GM12873 (cell line): ENCODE measurements at regions not wholly inside any gene's neighbourhood (a gene's known extent, or its start where the extent isn't known, plus 50 kb on each side); places are given as distances from the start of the nearest gene placed in this dataset.

Experiments used
- TF ChIP-seq, protein P1 (sequence below): IDR thresholded peaks from 2 replicates; pipeline ENCODE4 v1.5.1; 2012; ENCODE audit warnings: low read depth, mild to moderate bottlenecking, moderate library complexity, low read length, control low read depth; ENCODE audit not compliant: insufficient read depth; ENCODE audit errors: missing control alignments

DNA sequence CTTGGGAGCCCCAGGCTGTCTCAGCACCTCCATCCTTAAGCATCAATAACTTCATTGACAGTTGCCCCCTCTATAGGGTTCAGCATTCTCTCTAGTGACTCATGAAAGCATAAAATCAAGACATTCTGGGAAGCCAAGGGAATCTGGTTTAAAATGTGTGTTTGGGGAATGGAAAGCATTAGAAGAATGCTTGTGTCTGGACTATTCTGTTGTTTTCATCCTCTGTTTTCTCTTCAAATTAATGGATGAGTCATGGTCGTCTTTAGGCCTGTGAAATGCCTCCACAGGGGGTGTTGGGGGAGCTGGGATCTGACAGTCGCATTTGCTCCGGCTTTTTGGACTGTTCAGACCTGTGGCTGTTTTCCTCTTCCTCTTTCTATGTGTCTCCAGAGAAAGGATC is 279.7 kb downstream of the CDC5L start:
- TF ChIP-seq, protein P1, sequence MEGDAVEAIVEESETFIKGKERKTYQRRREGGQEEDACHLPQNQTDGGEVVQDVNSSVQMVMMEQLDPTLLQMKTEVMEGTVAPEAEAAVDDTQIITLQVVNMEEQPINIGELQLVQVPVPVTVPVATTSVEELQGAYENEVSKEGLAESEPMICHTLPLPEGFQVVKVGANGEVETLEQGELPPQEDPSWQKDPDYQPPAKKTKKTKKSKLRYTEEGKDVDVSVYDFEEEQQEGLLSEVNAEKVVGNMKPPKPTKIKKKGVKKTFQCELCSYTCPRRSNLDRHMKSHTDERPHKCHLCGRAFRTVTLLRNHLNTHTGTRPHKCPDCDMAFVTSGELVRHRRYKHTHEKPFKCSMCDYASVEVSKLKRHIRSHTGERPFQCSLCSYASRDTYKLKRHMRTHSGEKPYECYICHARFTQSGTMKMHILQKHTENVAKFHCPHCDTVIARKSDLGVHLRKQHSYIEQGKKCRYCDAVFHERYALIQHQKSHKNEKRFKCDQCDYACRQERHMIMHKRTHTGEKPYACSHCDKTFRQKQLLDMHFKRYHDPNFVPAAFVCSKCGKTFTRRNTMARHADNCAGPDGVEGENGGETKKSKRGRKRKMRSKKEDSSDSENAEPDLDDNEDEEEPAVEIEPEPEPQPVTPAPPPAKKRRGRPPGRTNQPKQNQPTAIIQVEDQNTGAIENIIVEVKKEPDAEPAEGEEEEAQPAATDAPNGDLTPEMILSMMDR: no peak

DNA sequence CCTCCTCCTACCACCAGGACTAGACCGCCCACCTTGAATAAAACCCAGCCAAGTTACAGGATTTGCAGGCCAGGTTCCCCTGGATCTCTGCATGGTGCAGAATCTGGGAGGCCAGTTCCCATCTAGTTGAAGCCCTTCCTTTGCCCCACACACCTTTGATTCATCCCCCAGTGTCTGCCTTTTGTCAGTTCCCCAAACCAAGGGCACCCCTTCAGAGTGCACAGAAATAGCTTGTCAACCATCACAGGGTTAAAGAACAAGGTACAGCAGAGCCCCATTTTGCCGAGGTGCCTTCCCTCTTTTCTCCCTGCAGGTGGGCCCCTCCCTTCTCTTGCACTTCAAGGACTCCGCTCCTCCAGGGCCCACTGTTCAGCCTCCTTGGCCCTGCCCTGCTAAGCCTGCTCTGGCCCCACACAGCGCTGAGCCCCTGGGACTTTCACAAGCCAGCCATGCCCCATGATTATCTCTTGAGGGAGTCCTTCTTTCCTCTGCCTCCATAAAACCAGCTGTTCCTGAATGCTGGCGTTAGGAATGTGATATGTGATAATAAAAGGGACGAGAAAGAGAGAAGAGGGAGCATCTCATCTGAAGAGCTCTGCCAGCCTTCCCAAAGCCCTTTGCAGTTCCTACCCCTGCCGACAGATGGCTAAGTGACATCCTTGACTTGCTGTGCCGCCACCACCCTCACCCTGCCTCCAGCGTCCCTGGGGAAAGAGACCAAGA is 280.3 kb downstream of the CDC5L start:
- TF ChIP-seq, protein P1: peak; percentile 92

DNA sequence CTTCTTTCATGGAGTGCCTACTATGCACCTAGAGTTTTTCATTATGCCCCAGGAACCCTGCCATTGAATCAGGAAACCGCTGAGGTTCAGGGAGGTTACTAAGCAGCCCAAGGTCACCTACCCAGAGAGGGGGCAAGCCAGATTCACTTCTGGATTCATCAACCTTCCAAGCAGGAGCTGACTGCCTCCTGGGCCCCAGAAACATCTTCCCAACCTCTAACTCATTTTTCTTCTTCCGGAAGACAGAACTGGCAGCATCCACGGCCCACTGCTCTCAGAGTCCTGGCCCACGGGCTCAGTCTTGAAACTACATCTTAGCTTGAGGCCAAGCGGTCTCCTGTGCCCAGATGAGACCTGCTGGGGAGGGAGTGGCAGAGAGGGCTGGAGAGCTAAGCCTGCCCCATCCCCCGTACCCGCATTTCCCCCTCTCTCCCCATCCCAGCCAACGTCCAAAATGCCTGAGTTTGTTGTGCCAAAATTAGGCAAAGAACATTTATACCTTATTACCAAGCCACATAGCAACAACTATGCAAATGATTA is 281.0 kb downstream of the CDC5L start:
- TF ChIP-seq, protein P1: no peak

DNA sequence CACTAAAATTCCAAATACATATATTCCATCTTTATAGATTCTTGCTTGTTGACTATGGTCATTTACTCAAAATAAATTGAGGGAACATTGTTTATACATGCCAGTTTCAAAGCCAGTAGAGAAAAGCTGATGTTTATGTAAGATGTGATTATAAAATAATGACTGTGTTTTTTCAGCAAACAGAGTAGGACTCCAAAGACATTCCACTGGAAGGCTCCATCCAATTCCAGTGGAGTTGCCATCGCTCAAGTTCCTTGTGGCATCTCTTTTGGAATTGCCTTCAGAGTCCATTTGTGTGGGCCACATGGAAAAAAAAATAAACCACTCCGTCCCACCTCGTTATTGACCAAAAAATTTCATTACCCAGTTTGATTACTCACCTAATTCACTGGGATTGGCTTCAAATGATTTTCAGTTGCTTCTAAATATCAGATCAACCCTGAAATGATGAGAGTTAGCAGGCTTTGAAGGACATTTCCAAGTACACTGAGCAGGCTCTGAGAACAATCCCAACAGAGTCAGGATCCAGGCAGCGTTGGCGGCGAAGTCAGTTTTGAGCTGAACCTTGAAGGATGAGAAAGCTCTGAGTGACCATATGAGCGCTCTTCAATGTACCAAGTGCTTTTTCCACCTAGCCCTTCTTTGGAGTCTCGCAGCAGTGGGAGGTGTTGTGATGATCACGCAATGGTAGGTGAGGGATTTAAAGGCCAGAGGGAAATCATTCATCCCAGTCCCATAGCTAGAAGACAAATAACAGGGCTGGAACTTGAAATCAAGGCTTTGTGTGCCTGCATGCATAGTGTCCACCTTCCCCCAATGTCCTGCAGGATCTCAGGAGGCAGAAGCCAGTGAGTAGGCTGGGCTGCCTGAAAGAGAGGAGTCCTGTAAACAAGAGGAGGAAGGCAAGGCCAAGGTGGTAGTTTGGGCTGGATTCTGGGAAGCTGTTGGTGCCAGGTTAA is 281.7 kb downstream of the CDC5L start:
- TF ChIP-seq, protein P1: no peak

DNA sequence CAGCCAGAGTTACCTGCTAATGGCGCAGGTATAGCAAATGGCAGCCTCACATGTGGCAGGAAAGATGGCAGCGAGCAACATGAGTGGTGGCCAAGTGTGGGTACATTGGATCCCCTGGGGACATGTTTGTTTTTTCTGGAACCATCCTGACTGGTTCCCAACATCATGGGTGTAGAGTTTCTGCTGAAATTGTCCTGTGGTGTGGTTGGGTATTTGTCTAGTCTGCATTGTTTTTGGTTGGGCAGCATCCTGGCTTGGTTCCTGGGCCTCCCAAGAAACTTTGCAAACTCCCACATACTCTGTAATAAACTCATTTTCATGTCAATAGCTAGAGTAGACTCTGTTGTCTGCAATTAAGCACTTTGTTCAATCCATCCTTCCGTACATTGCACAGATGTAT is 282.6 kb downstream of the CDC5L start:
- TF ChIP-seq, protein P1: no peak

DNA sequence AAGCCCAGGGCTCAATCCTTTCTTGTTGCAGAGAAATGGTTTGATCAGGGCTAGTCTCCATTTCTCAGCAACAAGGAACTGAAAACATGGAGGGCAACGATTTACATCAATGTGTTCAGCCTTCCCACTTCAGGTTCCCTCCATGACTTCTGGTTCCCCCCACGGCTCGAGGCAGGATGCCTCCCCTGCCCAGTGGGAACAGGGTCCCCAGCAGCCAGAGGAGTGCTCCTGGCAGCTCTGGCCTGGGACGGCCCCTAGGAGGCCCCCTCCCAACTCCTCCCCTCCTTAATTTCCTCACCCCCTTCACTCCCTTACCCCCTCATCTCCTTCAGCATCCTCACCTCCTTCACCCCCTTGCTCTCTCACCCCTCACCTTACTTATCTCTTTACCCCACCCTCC is 283.8 kb downstream of the CDC5L start:
- TF ChIP-seq, protein P1: no peak

DNA sequence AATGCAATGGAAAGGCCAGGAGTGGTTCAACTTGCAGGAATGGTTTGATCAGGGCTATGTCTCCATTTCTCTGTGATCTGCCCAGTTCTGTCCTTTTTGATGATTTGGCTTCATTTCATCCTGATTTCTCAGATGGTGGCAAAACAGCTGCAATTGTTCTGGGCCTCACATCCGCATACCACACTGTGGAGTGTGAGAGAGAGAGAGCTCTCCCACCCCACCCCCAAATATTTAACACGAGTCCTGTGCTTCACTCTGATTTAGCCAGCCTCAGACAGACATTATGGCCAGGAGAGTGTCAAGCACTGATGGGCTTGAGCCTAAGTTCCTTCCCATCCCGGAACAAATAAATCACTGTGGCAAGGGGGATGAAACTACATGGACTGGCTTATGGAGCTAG is 284.6 kb downstream of the CDC5L start:
- TF ChIP-seq, protein P1: no peak
